Nephron (organoid): ENCODE measurements at regions not wholly inside any gene's neighbourhood (a gene's known extent, or its start where the extent isn't known, plus 50 kb on each side); places are given as distances from the start of the nearest gene placed in this dataset.

Experiments used
- H3K27ac Mint-ChIP-seq, 3 experiments: 2 replicates each; pipeline ENCODE4 v1.8.0; 2020; ENCODE audit warnings: mixed read lengths in 3 of 3, mild to moderate bottlenecking in 2 of 3, moderate library complexity in 1 of 3
- H3K27me3 Mint-ChIP-seq: 2 replicates; pipeline ENCODE4 v1.8.0; 2021; ENCODE audit warnings: low read depth, mild to moderate bottlenecking, moderate library complexity, mixed read lengths
- H3K36me3 Mint-ChIP-seq: 2 replicates; pipeline ENCODE4 v1.8.0; 2020; ENCODE audit warnings: low read depth, mixed read lengths
- H3K4me1 Mint-ChIP-seq: 2 replicates; pipeline ENCODE4 v1.8.0; 2020; ENCODE audit warnings: mixed read lengths
- H3K4me3 Mint-ChIP-seq, 3 experiments: 2 replicates each; pipeline ENCODE4 v1.8.0; 2020; ENCODE audit warnings: mild to moderate bottlenecking in 3 of 3, mixed read lengths in 3 of 3, moderate library complexity in 2 of 3
- H3K9me3 Mint-ChIP-seq: 2 replicates; pipeline ENCODE4 v1.8.0; 2020; ENCODE audit warnings: mixed read lengths
- CTCF ChIP-seq, 3 experiments: fragments of 200-600 bp; sonication (generic); IDR thresholded peaks; one replicate each; pipeline ENCODE4 v1.5.0; 2021; ENCODE audit warnings: antibody characterized with exemption in 3 of 3; ENCODE audit not compliant: unreplicated experiment in 3 of 3

- H3K9me3 Mint-ChIP-seq: no peaks in the 10 kb centered on the region
- no peaks in the 10 kb centered on the region for H3K4me1 Mint-ChIP-seq
- no peak for TF ChIP-seq CTCF (IDR thresholded peaks at IDR 0.05; ENCODE audit: unreplicated experiment in 3 of 3)
- H3K36me3 Mint-ChIP-seq: no peaks in the 10 kb centered on the region
- H3K4me3 Mint-ChIP-seq: no peak overlapping the region
- H3K27me3 Mint-ChIP-seq: no peaks in the 10 kb centered on the region
- H3K27ac Mint-ChIP-seq: no peak overlapping the region
These were observed 817.8 kb downstream of the MTRR start for GRCh38 chr5:8686707-8687106.

- no peak overlapping the region for H3K4me3 Mint-ChIP-seq
- H3K36me3 Mint-ChIP-seq: no peaks in the 10 kb centered on the region
- no peak overlapping the region for H3K27ac Mint-ChIP-seq
- H3K4me1 Mint-ChIP-seq: no peaks in the 10 kb centered on the region
- no peak for TF ChIP-seq CTCF (IDR thresholded peaks at IDR 0.05; ENCODE audit: unreplicated experiment in 3 of 3)
- H3K9me3 Mint-ChIP-seq: no peaks in the 10 kb centered on the region
- H3K27me3 Mint-ChIP-seq: peaks cover 4% of the 10 kb centered on the region
These were observed 820.8 kb downstream of the MTRR start for GRCh38 chr5:8689773-8690172.

- peak overlapping the region in 1 of 3 experiments; percentile 39 for H3K27ac Mint-ChIP-seq
- H3K9me3 Mint-ChIP-seq: no peaks in the 10 kb centered on the region
- no peak for TF ChIP-seq CTCF (IDR thresholded peaks at IDR 0.05; ENCODE audit: unreplicated experiment in 3 of 3)
- peaks cover 4% of the 10 kb centered on the region for H3K27me3 Mint-ChIP-seq
- no peaks in the 10 kb centered on the region for H3K4me1 Mint-ChIP-seq
- H3K4me3 Mint-ChIP-seq: no peak overlapping the region
- no peaks in the 10 kb centered on the region for H3K36me3 Mint-ChIP-seq
These were observed 822.3 kb downstream of the MTRR start for GRCh38 chr5:8691221-8691620.

- peaks cover 1% of the 10 kb centered on the region for H3K9me3 Mint-ChIP-seq
- H3K4me1 Mint-ChIP-seq: no peaks in the 10 kb centered on the region
- no peak for TF ChIP-seq CTCF (IDR thresholded peaks at IDR 0.05; ENCODE audit: unreplicated experiment in 3 of 3)
- H3K27ac Mint-ChIP-seq: no peak overlapping the region
- no peaks in the 10 kb centered on the region for H3K36me3 Mint-ChIP-seq
- H3K4me3 Mint-ChIP-seq: no peak overlapping the region
- H3K27me3 Mint-ChIP-seq: peaks cover 4% of the 10 kb centered on the region
These were observed 824.4 kb downstream of the MTRR start for GRCh38 chr5:8693341-8693844.

DNA sequence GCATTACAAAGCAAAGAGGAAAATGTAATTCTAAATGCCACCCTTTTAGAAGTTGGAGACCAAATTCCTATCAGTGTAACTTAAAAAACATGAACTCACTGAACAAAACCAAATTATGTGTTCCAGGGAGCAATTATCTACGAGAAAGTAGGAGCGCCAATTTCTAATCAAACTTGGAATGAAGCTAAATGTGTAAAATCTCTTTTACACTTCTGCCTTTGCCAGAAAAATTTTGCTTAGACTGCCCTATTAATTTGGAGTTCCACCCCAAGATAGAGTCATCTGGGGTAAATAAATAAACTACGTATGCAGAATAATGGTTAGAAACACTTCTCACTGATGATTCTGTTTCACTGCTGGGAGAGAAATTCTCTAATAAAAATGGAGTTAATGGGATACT, 825.6 kb downstream of the MTRR start:
- Mint-ChIP-seq H3K36me3 (no peaks in the 10 kb centered on the region), H3K27me3 (peaks cover 4% of the 10 kb centered on the region), H3K4me3 (no peak overlapping the region)

More for the DNA sequence above, 825.6 kb downstream of the MTRR start:
- H3K9me3 Mint-ChIP-seq: peaks cover 3% of the 10 kb centered on the region
- H3K27ac Mint-ChIP-seq: no peak overlapping the region
- H3K4me1 Mint-ChIP-seq: no peaks in the 10 kb centered on the region
- TF ChIP-seq CTCF (IDR thresholded peaks at IDR 0.05; ENCODE audit: unreplicated experiment in 3 of 3): no peak
